Head of caudate nucleus (tissue), 42 donors: ENCODE measurements at regions not wholly inside any gene's neighbourhood (a gene's known extent, or its start where the extent isn't known, plus 50 kb on each side); places are given as distances from the start of the nearest gene placed in this dataset.
"Not testable (repeated sequence)": the region's sequence is repeated elsewhere in the genome, so short reads cannot be mapped to it uniquely, and the experiment has no call there.

ENCODE experiments used
- DNase-seq, 42 donors: peaks; one replicate each; pipeline versions ENCODE4 v3.0.0 to v3.0.0-alpha.2; 2020 to 2021; ENCODE audit warnings: mixed read lengths in 7 of 42
- intact Hi-C: fragments of 100-400 bp; cut with DNase I; formaldehyde crosslinking; loops from one replicate; pipeline ENCODE4 v1.15.0; 2022

- no peak for DNase-seq
- intact Hi-C loops: no loop called here
Measured at GRCh38 chr4:180330521-180330920, 1912.7 kb upstream of the TENM3 start.

- DNase-seq: no peak
- intact Hi-C loops: no loop called here
Measured at GRCh38 chr4:180333162-180333561, 1910.0 kb upstream of the TENM3 start.

- intact Hi-C loops: no loop called here
- DNase-seq: no peak
Measured at GRCh38 chr4:180335566-180335965, 1907.6 kb upstream of the TENM3 start.

GRCh38 chr4:180336494-180337090 lies 1906.6 kb upstream of the TENM3 start:
- no peak for DNase-seq

GRCh38 chr4:180341926-180342325 lies 1901.3 kb upstream of the TENM3 start:
- intact Hi-C loops: no loop called here
- DNase-seq: no peak

More at GRCh38 chr4:180336494-180337090, 1906.6 kb upstream of the TENM3 start:
- intact Hi-C loops: no loop called here

GRCh38 chr4:180350901-180351300 lies 1892.3 kb upstream of the TENM3 start:
- DNase-seq: no peak
- intact Hi-C loops: no loop called here

- intact Hi-C loops: no loop called here
Measured at GRCh38 chr4:180356766-180357165, 1886.4 kb upstream of the TENM3 start.

GRCh38 chr4:180360113-180360512 lies 1883.1 kb upstream of the TENM3 start:
- intact Hi-C loops, DNase-seq: not testable (repeated sequence)

More at GRCh38 chr4:180356766-180357165, 1886.4 kb upstream of the TENM3 start:
- DNase-seq: no peak

GRCh38 chr4:180363815-180364214 lies 1879.4 kb upstream of the TENM3 start:
- no peak for DNase-seq
- intact Hi-C loops: no loop called here

GRCh38 chr4:180372691-180373090 lies 1870.5 kb upstream of the TENM3 start:
- DNase-seq: no peak
- intact Hi-C loops: no loop called here

GRCh38 chr4:180377741-180378140 lies 1865.5 kb upstream of the TENM3 start:
- DNase-seq: no peak
- intact Hi-C loops: no loop called here

GRCh38 chr4:180380733-180381132 lies 1862.5 kb upstream of the TENM3 start:
- DNase-seq: peak in 1 of 42 donors; percentile 3
- intact Hi-C loops: no loop called here

GRCh38 chr4:180391613-180392012 lies 1851.6 kb upstream of the TENM3 start:
- no peak for DNase-seq

GRCh38 chr4:180394312-180394711 lies 1848.9 kb upstream of the TENM3 start:
- intact Hi-C loops: no loop called here
- DNase-seq: no peak

More at GRCh38 chr4:180391613-180392012, 1851.6 kb upstream of the TENM3 start:
- intact Hi-C loops: no loop called here

GRCh38 chr4:180394730-180395129 lies 1848.5 kb upstream of the TENM3 start:
- intact Hi-C loops: no loop called here
- DNase-seq: no peak

GRCh38 chr4:180398564-180398963 lies 1844.6 kb upstream of the TENM3 start:
- DNase-seq: no peak
- intact Hi-C loops: no loop called here

GRCh38 chr4:180407275-180407885 lies 1835.8 kb upstream of the TENM3 start:
- DNase-seq: no peak
- intact Hi-C loops: no loop called here

- intact Hi-C loops: no loop called here
- no peak for DNase-seq
Measured at GRCh38 chr4:180418819-180419531, 1824.2 kb upstream of the TENM3 start.

- intact Hi-C loops: no loop called here
- DNase-seq: no peak
Measured at GRCh38 chr4:180422989-180423711, 1820.1 kb upstream of the TENM3 start.

GRCh38 chr4:180423712-180424057 lies 1819.5 kb upstream of the TENM3 start:
- DNase-seq: no peak
- intact Hi-C loops: no loop called here
